GM18907 (cell line): ENCODE measurements at regions not wholly inside any gene's neighbourhood (a gene's known extent, or its start where the extent isn't known, plus 50 kb on each side); places are given as distances from the start of the nearest gene placed in this dataset.

Source experiments
- ATAC-seq: cut with Tn5 transposase; IDR thresholded peaks from one replicate; pipeline ENCODE4 v1.9.1; 2021; ENCODE audit warnings: mild to moderate bottlenecking, moderate library complexity; ENCODE audit not compliant: unreplicated experiment

- no peak for ATAC-seq
Measured at GRCh38 chr9:27864644-27865438, 291.6 kb upstream of the C9orf72 start.

GRCh38 chr9:27866741-27867140 is 293.5 kb upstream of the C9orf72 start:
- no peak for ATAC-seq

DNA sequence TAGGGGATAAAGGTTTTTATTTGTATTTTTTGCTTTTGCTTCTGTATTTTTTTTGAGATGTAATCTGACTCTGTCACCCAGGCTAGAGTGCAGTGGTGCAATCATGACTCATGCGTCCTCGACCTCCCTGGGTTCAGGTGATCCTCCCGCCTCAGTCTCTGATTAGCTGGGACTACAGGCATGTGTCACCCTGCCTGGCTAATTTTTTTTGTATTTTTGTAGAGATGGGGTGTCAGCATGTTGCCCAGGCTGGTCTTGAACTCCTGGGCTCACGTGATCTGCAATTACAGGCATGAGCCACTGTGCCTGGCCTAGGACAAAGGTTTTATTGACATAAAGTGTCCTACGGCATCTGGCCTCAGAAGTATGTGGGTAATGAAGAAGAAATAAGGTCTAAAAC is 297.1 kb upstream of the C9orf72 start:
- ATAC-seq = no peak

DNA sequence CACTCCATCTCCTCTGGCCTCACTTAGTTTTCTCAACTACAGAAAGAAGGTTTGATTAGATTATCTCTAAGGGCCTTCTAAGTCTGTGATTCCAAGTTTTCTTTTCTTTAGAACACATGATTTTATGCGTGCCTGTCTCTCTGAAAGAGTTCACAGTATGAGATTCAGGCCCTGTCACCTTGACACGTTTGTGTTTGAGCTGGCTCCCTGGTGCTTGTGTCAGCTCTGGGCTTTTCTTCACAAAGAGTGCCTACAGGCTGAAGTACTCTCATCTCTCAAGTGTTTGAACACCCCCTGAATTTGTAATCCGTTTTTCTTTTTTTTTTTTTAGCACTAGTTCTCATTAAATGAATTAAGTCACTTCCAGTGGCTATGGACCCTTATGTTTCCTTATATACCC is 306.9 kb upstream of the C9orf72 start:
- ATAC-seq = no peak

DNA sequence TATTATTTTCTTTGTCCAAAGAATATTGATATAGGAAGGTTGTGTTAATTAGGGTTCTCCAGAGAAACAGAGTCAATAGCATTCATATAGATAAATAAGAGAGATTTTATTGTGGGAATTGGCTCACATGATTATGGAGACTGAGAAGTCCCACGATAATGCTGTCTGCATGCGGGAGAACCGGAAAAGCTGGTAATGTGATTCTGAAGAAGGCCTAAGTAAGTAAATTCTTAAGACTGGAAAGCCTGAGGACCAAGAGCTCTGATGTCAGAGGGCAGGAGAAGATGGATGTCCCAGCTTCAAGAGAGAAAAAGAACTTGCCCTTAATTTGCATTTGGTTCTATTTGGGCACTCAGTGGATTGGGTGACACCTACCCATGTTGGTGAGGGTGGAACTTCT is 307.4 kb upstream of the C9orf72 start:
- no peak for ATAC-seq

GRCh38 chr9:27888661-27889295 is 315.5 kb upstream of the C9orf72 start:
- ATAC-seq = peak; percentile 99

- no peak for ATAC-seq
Measured at GRCh38 chr9:27924502-27924901, 351.2 kb upstream of the C9orf72 start.

DNA sequence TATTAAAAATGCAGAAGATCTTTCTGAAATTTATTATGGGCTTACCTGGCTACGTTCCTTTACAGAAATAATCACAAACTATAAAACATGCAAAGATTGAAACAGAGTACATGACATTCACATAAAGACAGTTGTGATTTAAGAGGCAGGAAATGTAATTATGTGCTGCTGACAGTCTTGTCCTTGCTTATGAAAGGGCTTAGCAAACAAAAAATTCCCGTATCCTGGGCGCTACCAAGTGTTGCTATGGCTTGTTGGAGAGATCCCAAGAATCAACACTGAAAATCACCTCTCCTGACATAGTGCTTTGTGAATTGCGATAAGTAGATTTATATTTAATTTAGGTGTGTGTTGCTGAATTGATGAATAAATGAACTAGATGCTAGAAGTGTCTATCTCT is 352.5 kb upstream of the C9orf72 start:
- ATAC-seq = no peak

- no peak for ATAC-seq
Measured at GRCh38 chr9:27929841-27930240, 356.6 kb upstream of the C9orf72 start.

DNA sequence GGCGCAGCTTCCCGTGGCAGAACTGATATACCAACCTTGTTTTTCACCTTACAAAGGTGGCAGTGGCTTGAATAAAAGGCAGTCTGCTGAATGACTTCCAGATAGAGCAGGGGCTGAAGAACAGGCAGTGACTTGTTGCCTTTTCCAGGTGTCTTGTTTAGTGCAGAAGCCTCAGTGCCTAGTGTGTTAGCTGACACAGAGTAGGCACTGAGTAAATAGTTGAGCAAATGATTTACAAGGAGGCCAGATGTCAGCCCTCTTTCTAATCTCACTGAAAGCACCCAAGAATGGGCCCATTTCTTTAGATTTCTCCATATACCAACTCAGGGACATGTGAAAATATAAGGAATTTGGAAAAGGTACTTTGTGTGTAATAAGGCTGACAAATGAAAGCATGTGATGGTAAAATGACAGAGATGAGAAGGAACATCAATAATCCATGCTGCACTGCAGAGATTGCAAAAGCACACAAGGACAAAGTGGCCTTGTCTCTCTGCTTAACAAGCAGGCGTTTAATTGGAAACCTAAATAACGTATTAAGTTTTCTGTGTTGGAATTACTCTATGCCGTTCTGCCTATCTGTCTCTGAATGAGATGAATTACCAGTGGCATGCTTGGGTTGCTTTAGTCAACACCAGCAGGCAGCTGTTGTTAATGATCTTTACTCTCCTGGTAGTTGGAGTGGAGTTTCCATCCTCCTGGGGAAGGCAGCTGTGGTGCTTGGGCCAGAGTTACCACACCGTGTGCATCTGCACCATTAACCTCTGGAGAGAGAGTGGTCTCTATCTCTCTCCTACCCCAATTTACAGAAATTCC is 360.1 kb upstream of the C9orf72 start:
- ATAC-seq = no peak

GRCh38 chr9:27934471-27934870 is 361.2 kb upstream of the C9orf72 start:
- no peak for ATAC-seq

- ATAC-seq = no peak
Measured at GRCh38 chr9:27939186-27939585, 365.9 kb upstream of the C9orf72 start.

- ATAC-seq = no peak
Measured at GRCh38 chr9:27940535-27940934, 367.3 kb upstream of the C9orf72 start.

GRCh38 chr9:27943501-27943900 is 370.2 kb upstream of the C9orf72 start:
- ATAC-seq = no peak

GRCh38 chr9:27945386-27945785 is 372.1 kb upstream of the C9orf72 start:
- ATAC-seq = no peak

DNA sequence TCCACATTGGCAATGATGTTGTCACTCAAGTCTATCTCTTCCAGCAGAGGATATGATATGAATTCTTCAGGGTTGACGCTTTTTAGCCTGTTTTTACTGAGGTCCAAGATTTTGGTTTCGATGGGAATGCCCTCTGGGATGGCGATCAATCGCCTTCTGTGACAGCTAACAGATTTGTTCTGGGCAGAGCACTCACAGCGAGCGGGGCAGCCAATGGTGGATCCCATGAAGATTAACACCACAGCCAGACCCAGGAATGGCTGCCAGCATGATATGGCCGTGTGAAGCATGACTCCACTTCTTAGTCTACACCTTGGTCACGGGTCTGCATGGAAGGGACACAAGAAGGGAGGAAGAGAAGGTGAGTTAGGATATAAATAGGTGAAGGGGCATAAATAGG is 377.1 kb upstream of the C9orf72 start:
- ATAC-seq = no peak

- no peak for ATAC-seq
Measured at GRCh38 chr9:27954858-27955257, 381.6 kb upstream of the C9orf72 start.

GRCh38 chr9:27963836-27964235 is 390.6 kb upstream of the C9orf72 start:
- no peak for ATAC-seq

DNA sequence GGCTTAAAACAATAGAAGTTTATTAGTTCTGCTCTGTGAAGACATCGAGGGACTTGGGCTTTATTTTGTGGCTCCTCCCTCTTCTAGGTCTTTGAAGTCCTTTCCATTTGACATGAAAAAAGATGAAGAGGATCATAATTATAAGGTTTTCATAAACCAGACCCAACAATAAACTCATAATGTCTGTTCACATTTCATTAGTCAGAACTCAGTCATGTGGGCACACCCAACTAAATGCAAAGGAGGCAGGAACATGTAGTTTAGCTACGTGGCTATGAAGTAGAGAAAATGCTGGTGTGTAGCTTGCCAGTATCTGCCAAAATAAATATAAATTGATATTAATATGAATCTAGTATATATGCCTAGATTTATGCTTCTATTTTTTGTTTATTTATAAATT is 393.9 kb upstream of the C9orf72 start:
- ATAC-seq = no peak

- no peak for ATAC-seq
Measured at GRCh38 chr9:27977931-27978330, 404.6 kb upstream of the C9orf72 start.

DNA sequence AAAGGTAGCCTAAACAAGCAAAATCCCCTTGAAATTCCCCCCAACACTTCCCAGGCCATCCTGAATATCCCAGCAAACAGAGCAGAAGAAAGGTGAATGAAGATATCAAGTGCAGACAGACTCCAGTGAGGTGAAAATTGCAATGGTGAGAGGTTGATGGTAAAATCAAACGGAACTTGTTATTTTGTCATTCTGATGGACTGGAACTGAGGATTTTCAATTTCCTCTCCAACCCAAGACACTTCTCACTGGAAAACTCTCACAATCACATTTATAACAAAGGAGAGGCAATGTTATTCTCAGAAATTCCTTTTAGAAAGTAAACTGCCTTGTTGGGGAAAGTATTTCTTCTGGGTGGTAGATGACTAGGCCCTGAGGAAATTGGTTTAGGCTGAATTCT is 412.4 kb upstream of the C9orf72 start:
- no peak for ATAC-seq

DNA sequence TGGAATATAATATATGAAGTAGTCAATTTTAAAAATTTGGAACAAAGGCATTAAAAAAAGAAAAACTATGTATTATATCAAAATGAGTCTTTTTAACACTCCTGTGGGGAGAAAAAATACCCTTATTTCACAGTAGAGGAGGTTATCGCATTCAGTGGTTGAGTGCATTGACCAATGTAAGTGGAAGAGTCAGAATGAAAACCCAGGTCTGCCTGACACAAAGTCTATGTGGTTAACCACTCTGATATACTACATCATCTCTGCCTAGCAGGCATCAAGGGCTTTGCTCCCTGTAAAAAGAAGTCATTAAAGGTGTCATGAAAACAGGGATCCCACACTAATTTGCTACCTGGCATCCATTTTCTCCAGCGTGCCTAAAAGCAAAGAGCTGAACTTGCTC is 417.2 kb upstream of the C9orf72 start:
- ATAC-seq = peak; percentile 95
